HG02571 (cell line): ENCODE measurements at regions not wholly inside any gene's neighbourhood (a gene's known extent, or its start where the extent isn't known, plus 50 kb on each side); places are given as distances from the start of the nearest gene placed in this dataset.

ENCODE experiments used
- ATAC-seq: cut with Tn5 transposase; IDR thresholded peaks from one replicate; pipeline ENCODE4 v1.9.1; 2021; ENCODE audit warnings: mild to moderate bottlenecking, moderate library complexity; ENCODE audit not compliant: unreplicated experiment

GRCh38 chr10:78868861-78869260, 199.9 kb upstream of the ZMIZ1 start:
- ATAC-seq: no peak

GRCh38 chr10:78869508-78870454, 199.0 kb upstream of the ZMIZ1 start:
- ATAC-seq: no peak

- ATAC-seq: no peak
These were observed 198.3 kb upstream of the ZMIZ1 start for GRCh38 chr10:78870458-78870857.

- ATAC-seq: no peak
These were observed 197.0 kb upstream of the ZMIZ1 start for GRCh38 chr10:78871796-78872195.

- ATAC-seq: no peak
These were observed 195.4 kb upstream of the ZMIZ1 start for GRCh38 chr10:78873413-78873812.

GRCh38 chr10:78875331-78875877, 193.4 kb upstream of the ZMIZ1 start:
- no peak for ATAC-seq

GRCh38 chr10:78875932-78876331, 192.8 kb upstream of the ZMIZ1 start:
- ATAC-seq: no peak

GRCh38 chr10:78876449-78876848, 192.3 kb upstream of the ZMIZ1 start:
- ATAC-seq: no peak

GRCh38 chr10:78879621-78880020, 189.1 kb upstream of the ZMIZ1 start:
- ATAC-seq: no peak

- ATAC-seq: no peak
These were observed 182.6 kb upstream of the ZMIZ1 start for GRCh38 chr10:78886129-78886528.

GRCh38 chr10:78889536-78890063, 179.2 kb upstream of the ZMIZ1 start:
- no peak for ATAC-seq

GRCh38 chr10:78890506-78890905, 178.3 kb upstream of the ZMIZ1 start:
- no peak for ATAC-seq

GRCh38 chr10:78891741-78892140, 177.0 kb upstream of the ZMIZ1 start:
- ATAC-seq: no peak

GRCh38 chr10:78892338-78893176, 176.2 kb upstream of the ZMIZ1 start:
- no peak for ATAC-seq

- ATAC-seq: no peak
These were observed 175.5 kb upstream of the ZMIZ1 start for GRCh38 chr10:78893217-78893616.

- no peak for ATAC-seq
These were observed 174.5 kb upstream of the ZMIZ1 start for GRCh38 chr10:78894089-78894840.

- ATAC-seq: no peak
These were observed 173.9 kb upstream of the ZMIZ1 start for GRCh38 chr10:78894841-78895195.

- no peak for ATAC-seq
These were observed 173.3 kb upstream of the ZMIZ1 start for GRCh38 chr10:78895469-78895868.

- no peak for ATAC-seq
These were observed 172.4 kb upstream of the ZMIZ1 start for GRCh38 chr10:78896159-78896928.
